Activated T-cell treated with anti-CD3 and anti-CD28 coated beads, Interleukin-2, amount 50 U/mL, for 24 hours (primary cell): ENCODE measurements at regions not wholly inside any gene's neighbourhood (a gene's known extent, or its start where the extent isn't known, plus 50 kb on each side); places are given as distances from the start of the nearest gene placed in this dataset.
"Not testable (repeated sequence)": the region's sequence is repeated elsewhere in the genome, so short reads cannot be mapped to it uniquely, and the experiment has no call there.

Experiments used
- DNase-seq: peaks from one replicate; pipeline ENCODE4 v3.0.0-alpha.2; 2020
- H3K27ac Mint-ChIP-seq: 2 replicates; pipeline ENCODE4 v1.8.0; 2020; ENCODE audit warnings: mild to moderate bottlenecking, mixed read lengths
- H3K27me3 Mint-ChIP-seq: 2 replicates; pipeline ENCODE4 v1.8.0; 2020; ENCODE audit warnings: mixed read lengths
- H3K36me3 Mint-ChIP-seq: 2 replicates; pipeline ENCODE4 v1.8.0; 2020; ENCODE audit warnings: low read depth, mixed read lengths
- H3K4me1 Mint-ChIP-seq: 2 replicates; pipeline ENCODE4 v1.8.0; 2020; ENCODE audit warnings: low read depth, mixed read lengths
- H3K4me3 Mint-ChIP-seq: 2 replicates; pipeline ENCODE4 v1.8.0; 2020; ENCODE audit warnings: mild to moderate bottlenecking, moderate library complexity, mixed read lengths
- H3K9me3 Mint-ChIP-seq: 2 replicates; pipeline ENCODE4 v1.8.0; 2020; ENCODE audit warnings: mixed read lengths

GRCh38 chr13:69649063-69649392, 458.6 kb upstream of the ATXN8OS start:
- Mint-ChIP-seq H3K4me1 (no peaks in the 10 kb centered on the region), H3K4me3 (no peak overlapping the region), H3K9me3 (peaks cover 11% of the 10 kb centered on the region), H3K27ac (no peak overlapping the region), H3K27me3 (no peaks in the 10 kb centered on the region), H3K36me3 (no peaks in the 10 kb centered on the region)
- DNase-seq: no peak

GRCh38 chr13:69648340-69649062, 459.1 kb upstream of the ATXN8OS start:
- H3K27me3 Mint-ChIP-seq: no peaks in the 10 kb centered on the region
- no peaks in the 10 kb centered on the region for H3K36me3 Mint-ChIP-seq
- H3K27ac Mint-ChIP-seq: no peak overlapping the region
- H3K4me3 Mint-ChIP-seq: no peak overlapping the region
- H3K4me1 Mint-ChIP-seq: no peaks in the 10 kb centered on the region
- DNase-seq: no peak
- H3K9me3 Mint-ChIP-seq: peaks cover 11% of the 10 kb centered on the region

- Mint-ChIP-seq H3K36me3 (no peaks in the 10 kb centered on the region), H3K9me3 (peaks cover 2% of the 10 kb centered on the region), H3K4me3 (no peak overlapping the region), H3K4me1 (no peaks in the 10 kb centered on the region), H3K27me3 (no peaks in the 10 kb centered on the region), H3K27ac (no peak overlapping the region)
- DNase-seq: no peak
Measured at GRCh38 chr13:69644447-69644846, 463.2 kb upstream of the ATXN8OS start.

- Mint-ChIP-seq H3K4me1 (no peaks in the 10 kb centered on the region), H3K36me3 (no peaks in the 10 kb centered on the region), H3K9me3 (peaks cover 1% of the 10 kb centered on the region), H3K4me3 (no peak overlapping the region), H3K27ac (no peak overlapping the region), H3K27me3 (no peaks in the 10 kb centered on the region)
- no peak for DNase-seq
Measured at GRCh38 chr13:69641773-69642172, 465.9 kb upstream of the ATXN8OS start.

- DNase-seq: no peak
- no peak overlapping the region for H3K4me3 Mint-ChIP-seq
- H3K4me1 Mint-ChIP-seq: no peaks in the 10 kb centered on the region
- H3K27me3 Mint-ChIP-seq: no peaks in the 10 kb centered on the region
- H3K36me3 Mint-ChIP-seq: no peaks in the 10 kb centered on the region
- peaks cover 11% of the 10 kb centered on the region for H3K9me3 Mint-ChIP-seq
- H3K27ac Mint-ChIP-seq: no peak overlapping the region
Measured at GRCh38 chr13:69633044-69633443, 474.6 kb upstream of the ATXN8OS start.

- no peak for DNase-seq
- Mint-ChIP-seq H3K4me3 (no peak overlapping the region), H3K27me3 (no peaks in the 10 kb centered on the region), H3K27ac (no peak overlapping the region), H3K4me1 (no peaks in the 10 kb centered on the region), H3K9me3 (peaks cover 8% of the 10 kb centered on the region), H3K36me3 (no peaks in the 10 kb centered on the region)
Measured at GRCh38 chr13:69623973-69624372, 483.7 kb upstream of the ATXN8OS start.

- no peaks in the 10 kb centered on the region for H3K27me3 Mint-ChIP-seq
- peaks cover 6% of the 10 kb centered on the region for H3K9me3 Mint-ChIP-seq
- H3K4me3 Mint-ChIP-seq: no peak overlapping the region
Measured at GRCh38 chr13:69619651-69620050, 488.0 kb upstream of the ATXN8OS start.

GRCh38 chr13:69618838-69619237, 488.8 kb upstream of the ATXN8OS start:
- Mint-ChIP-seq H3K9me3 (peaks cover 8% of the 10 kb centered on the region), H3K36me3 (no peaks in the 10 kb centered on the region), H3K27ac (no peak overlapping the region), H3K27me3 (no peaks in the 10 kb centered on the region), H3K4me1 (no peaks in the 10 kb centered on the region), H3K4me3 (no peak overlapping the region)
- no peak for DNase-seq

More at GRCh38 chr13:69619651-69620050, 488.0 kb upstream of the ATXN8OS start:
- DNase-seq: no peak
- Mint-ChIP-seq H3K36me3 (no peaks in the 10 kb centered on the region), H3K27ac (no peak overlapping the region), H3K4me1 (no peaks in the 10 kb centered on the region)

GRCh38 chr13:69618393-69618792, 489.2 kb upstream of the ATXN8OS start:
- Mint-ChIP-seq H3K9me3 (peaks cover 8% of the 10 kb centered on the region), H3K4me1 (no peaks in the 10 kb centered on the region), H3K36me3 (no peaks in the 10 kb centered on the region), H3K4me3 (no peak overlapping the region), H3K27ac (no peak overlapping the region), H3K27me3 (no peaks in the 10 kb centered on the region)
- no peak for DNase-seq

- H3K9me3 Mint-ChIP-seq: peaks cover 8% of the 10 kb centered on the region
- no peaks in the 10 kb centered on the region for H3K27me3 Mint-ChIP-seq
- no peaks in the 10 kb centered on the region for H3K4me1 Mint-ChIP-seq
- H3K27ac Mint-ChIP-seq: no peak overlapping the region
- no peaks in the 10 kb centered on the region for H3K36me3 Mint-ChIP-seq
- H3K4me3 Mint-ChIP-seq: no peak overlapping the region
- no peak for DNase-seq
Measured at GRCh38 chr13:69617587-69617986, 490.0 kb upstream of the ATXN8OS start.

GRCh38 chr13:69616396-69616795, 491.2 kb upstream of the ATXN8OS start:
- Mint-ChIP-seq H3K27me3 (no peaks in the 10 kb centered on the region), H3K36me3 (no peaks in the 10 kb centered on the region), H3K4me1 (no peaks in the 10 kb centered on the region), H3K27ac (no peak overlapping the region), H3K9me3 (peaks cover 12% of the 10 kb centered on the region), H3K4me3 (no peak overlapping the region)
- DNase-seq: no peak

GRCh38 chr13:69615055-69615454, 492.6 kb upstream of the ATXN8OS start:
- not testable (repeated sequence) for H3K4me3 Mint-ChIP-seq, H3K4me1 Mint-ChIP-seq, H3K27me3 Mint-ChIP-seq, H3K9me3 Mint-ChIP-seq, H3K36me3 Mint-ChIP-seq, H3K27ac Mint-ChIP-seq, DNase-seq

- no peaks in the 10 kb centered on the region for H3K4me1 Mint-ChIP-seq
- H3K27me3 Mint-ChIP-seq: no peaks in the 10 kb centered on the region
- H3K9me3 Mint-ChIP-seq: peaks cover 15% of the 10 kb centered on the region
- DNase-seq: no peak
- H3K4me3 Mint-ChIP-seq: no peak overlapping the region
- H3K27ac Mint-ChIP-seq: no peak overlapping the region
- H3K36me3 Mint-ChIP-seq: no peaks in the 10 kb centered on the region
Measured at GRCh38 chr13:69604698-69605097, 502.9 kb upstream of the ATXN8OS start.

- Mint-ChIP-seq H3K4me3 (no peak overlapping the region), H3K27me3 (no peaks in the 10 kb centered on the region), H3K27ac (no peak overlapping the region), H3K4me1 (no peaks in the 10 kb centered on the region), H3K36me3 (no peaks in the 10 kb centered on the region), H3K9me3 (peaks cover 18% of the 10 kb centered on the region)
- no peak for DNase-seq
Measured at GRCh38 chr13:69603144-69603853, 504.3 kb upstream of the ATXN8OS start.

GRCh38 chr13:69601661-69602060, 506.0 kb upstream of the ATXN8OS start:
- no peaks in the 10 kb centered on the region for H3K4me1 Mint-ChIP-seq
- H3K36me3 Mint-ChIP-seq: no peaks in the 10 kb centered on the region
- no peak overlapping the region for H3K27ac Mint-ChIP-seq
- H3K27me3 Mint-ChIP-seq: no peaks in the 10 kb centered on the region
- peaks cover 20% of the 10 kb centered on the region for H3K9me3 Mint-ChIP-seq
- no peak for DNase-seq
- H3K4me3 Mint-ChIP-seq: no peak overlapping the region
